H1 (cell line): ENCODE measurements at regions not wholly inside any gene's neighbourhood (a gene's known extent, or its start where the extent isn't known, plus 50 kb on each side); places are given as distances from the start of the nearest gene placed in this dataset.

Source experiments
- CTCF ChIA-PET: fragments of 300-600 bp; sonication (Branson Sonifier 250); formaldehyde crosslinking; loops from one replicate; lab custom pipeline; 2021; ENCODE audit not compliant: partially characterized antibody; lab: Charles Lee
- POLR2A ChIA-PET: fragments of 300-600 bp; sonication (Branson Sonifier 250); formaldehyde crosslinking; loops from one replicate; lab custom pipeline; 2021; ENCODE audit warnings: inconsistent platforms; ENCODE audit not compliant: partially characterized antibody; lab: Charles Lee
- DNase-seq, 2 experiments: peaks; one replicate each; pipeline versions ENCODE4 v3.0.0 to v3.0.0-alpha.2; 2010 to 2022; ENCODE audit warnings: low spot score in 2 of 2, low read depth in 1 of 2, mixed read lengths in 1 of 2
- FAIRE-seq: peaks from 2 replicates; lab custom pipeline; 2011; peaks lifted over from hg19 to GRCh38; lab: Jason Lieb, UNC
- H2AFZ ChIP-seq: 2 replicates; pipeline ENCODE4 v1.8.1; 2012; ENCODE audit warnings: low read length, inconsistent platforms
- H2AK5ac ChIP-seq: 2 replicates; pipeline ENCODE4 v1.6.1; 2013; ENCODE audit warnings: low read depth, low read length
- H2BK120ac ChIP-seq: replicated peaks from 2 replicates; pipeline ENCODE3; 2013; ENCODE audit warnings: low read depth, low read length, inconsistent platforms
- H2BK12ac ChIP-seq: 2 replicates; pipeline ENCODE4 v1.6.1; 2013; ENCODE audit warnings: low read depth, low read length
- H2BK15ac ChIP-seq: 2 replicates; pipeline ENCODE4 v1.6.1; 2013; ENCODE audit warnings: low read length
- H2BK20ac ChIP-seq: 2 replicates; pipeline ENCODE4 v1.6.1; 2013; ENCODE audit warnings: low read length
- H2BK5ac ChIP-seq: 2 replicates; pipeline ENCODE4 v1.6.1; 2013; ENCODE audit warnings: low read depth, low read length
- H3K14ac ChIP-seq: 2 replicates; pipeline ENCODE4 v1.6.1; 2013; ENCODE audit warnings: inconsistent platforms; ENCODE audit not compliant: insufficient read length
- H3K18ac ChIP-seq: 2 replicates; pipeline ENCODE4 v1.6.1; 2013; ENCODE audit warnings: low read length; ENCODE audit errors: extremely low read depth
- H3K23ac ChIP-seq: 2 replicates; pipeline ENCODE4 v1.6.1; 2013; ENCODE audit warnings: inconsistent platforms; ENCODE audit not compliant: insufficient read length
- H3K23me2 ChIP-seq: 2 replicates; pipeline ENCODE4 v1.6.1; 2013; ENCODE audit warnings: low read depth, low read length
- H3K27ac ChIP-seq: 2 replicates; pipeline ENCODE4 v1.6.1; 2011; ENCODE audit warnings: low read depth, low read length, inconsistent platforms
- H3K27me3 ChIP-seq, 4 experiments: replicated peaks in 1 of 4; 1 replicate in 1 of 4; 2 replicates in 3 of 4; pipeline versions ENCODE4 v1.6.1 to v1.8.1; 2011 to 2013; ENCODE audit warnings: low read length in 3 of 4, mild to moderate bottlenecking in 3 of 4, inconsistent platforms in 2 of 4, mixed read lengths in 2 of 4, moderate library complexity in 1 of 4; ENCODE audit not compliant: control insufficient read depth in 3 of 4, insufficient read depth in 3 of 4; ENCODE audit errors: extremely low read depth in 1 of 4
- H3K36me3 ChIP-seq, 4 experiments: 2 replicates each; pipeline versions ENCODE4 v1.6.1 to v1.8.1; 2011 to 2013; ENCODE audit warnings: mild to moderate bottlenecking in 4 of 4, low read length in 3 of 4, moderate library complexity in 2 of 4, control low read depth in 1 of 4, inconsistent platforms in 1 of 4; ENCODE audit not compliant: insufficient read depth in 4 of 4, control insufficient read depth in 2 of 4
- H3K4ac ChIP-seq: replicated peaks from 2 replicates; pipeline ENCODE3; 2013; ENCODE audit warnings: low read length, low read depth, mixed read lengths, inconsistent platforms; ENCODE audit not compliant: insufficient read length
- H3K4me1 ChIP-seq, 4 experiments: replicated peaks in 1 of 4; 1 replicate in 1 of 4; 2 replicates in 3 of 4; pipeline versions ENCODE4 v1.6.1 to v1.8.1; 2011 to 2013; ENCODE audit warnings: low read length in 3 of 4, inconsistent platforms in 2 of 4, mixed read lengths in 1 of 4; ENCODE audit not compliant: insufficient read depth in 4 of 4, control insufficient read depth in 3 of 4
- H3K4me2 ChIP-seq, 2 experiments: 2 replicates each; pipeline versions ENCODE4 v1.6.1 to v1.8.1; 2011 to 2013; ENCODE audit warnings: low read depth in 2 of 2, low read length in 2 of 2, control low read depth in 1 of 2, inconsistent platforms in 1 of 2, mild to moderate bottlenecking in 1 of 2; ENCODE audit not compliant: insufficient read depth in 1 of 2
- H3K4me3 ChIP-seq, 4 experiments: fragments of 200-600, 300-600 bp in 1 of 4; sonication (generic), shearing (Covaris generic), sonication (Bioruptor Twin) in 1 of 4; 2 replicates each; pipeline versions ENCODE4 v1.5.1 to v1.8.1; 2011 to 2016; ENCODE audit warnings: low read length in 4 of 4, low read depth in 3 of 4, control low read depth in 2 of 4, inconsistent platforms in 2 of 4, mild to moderate bottlenecking in 2 of 4, mixed read lengths in 1 of 4, moderate library complexity in 1 of 4; ENCODE audit not compliant: insufficient read depth in 2 of 4; ENCODE audit errors: extremely low read depth in 1 of 4
- H3K56ac ChIP-seq: replicated peaks from 2 replicates; pipeline ENCODE3; 2013; ENCODE audit warnings: low read depth, mild to moderate bottlenecking, mixed read lengths, low read length, inconsistent platforms; ENCODE audit not compliant: insufficient read length
- H3K79me1 ChIP-seq: 2 replicates; pipeline ENCODE4 v1.6.1; 2013; ENCODE audit warnings: low read depth, low read length, control low read depth
- H3K79me2 ChIP-seq, 2 experiments: 2 replicates each; pipeline versions ENCODE4 v1.6.1 to v1.8.1; 2012 to 2013; ENCODE audit warnings: low read length in 2 of 2, mild to moderate bottlenecking in 2 of 2, inconsistent platforms in 1 of 2; ENCODE audit not compliant: insufficient read depth in 2 of 2, control insufficient read depth in 1 of 2
- H3K9ac ChIP-seq, 4 experiments: replicated peaks in 1 of 4; 1 replicate in 1 of 4; 2 replicates in 3 of 4; pipeline versions ENCODE4 v1.6.1 to v1.8.1; 2011 to 2013; ENCODE audit warnings: low read depth in 3 of 4, low read length in 3 of 4, control low read depth in 2 of 4, mild to moderate bottlenecking in 2 of 4, moderate library complexity in 2 of 4, inconsistent platforms in 1 of 4; ENCODE audit errors: extremely low read depth in 1 of 4
- H3K9me3 ChIP-seq, 2 experiments: 2 replicates each; pipeline versions ENCODE4 v1.6.1 to v1.8.1; 2012 to 2013; ENCODE audit warnings: mild to moderate bottlenecking in 2 of 2, moderate library complexity in 2 of 2, control low read depth in 1 of 2, inconsistent platforms in 1 of 2, low read depth in 1 of 2, low read length in 1 of 2, mixed read lengths in 1 of 2; ENCODE audit not compliant: insufficient read depth in 2 of 2
- H4K20me1 ChIP-seq, 2 experiments: replicated peaks in 1 of 2; 2 replicates each; pipeline versions ENCODE3 to v1.8.1; 2011 to 2013; ENCODE audit warnings: inconsistent platforms in 2 of 2, low read length in 2 of 2, mild to moderate bottlenecking in 1 of 2; ENCODE audit not compliant: insufficient read depth in 2 of 2, control insufficient read depth in 1 of 2
- H4K5ac ChIP-seq: 2 replicates; pipeline ENCODE4 v1.6.1; 2013; ENCODE audit warnings: low read length, low read depth, mixed read lengths, inconsistent platforms; ENCODE audit not compliant: insufficient read length
- H4K8ac ChIP-seq: 2 replicates; pipeline ENCODE4 v1.8.0; 2013; ENCODE audit warnings: mild to moderate bottlenecking, moderate library complexity, low read length, inconsistent platforms; ENCODE audit not compliant: insufficient read depth; ENCODE audit errors: extremely low read depth
- H4K91ac ChIP-seq: replicated peaks from 2 replicates; pipeline ENCODE3; 2013; ENCODE audit warnings: low read length, mixed read lengths, inconsistent platforms; ENCODE audit not compliant: insufficient read length
- KDM5A ChIP-seq: fragments of 200-600 bp; IDR thresholded peaks from 2 replicates; pipeline ENCODE4 v1.7.1; 2012; ENCODE audit warnings: mild to moderate bottlenecking, low read length, inconsistent platforms, mixed read lengths
- POLR2AphosphoS5 ChIP-seq: IDR thresholded peaks from 2 replicates; pipeline ENCODE4 v1.6.1; 2011; ENCODE audit warnings: low read depth, low read length
- TAF1 ChIP-seq: IDR thresholded peaks from 2 replicates; pipeline ENCODE4 v1.6.1; 2011; ENCODE audit warnings: mild to moderate bottlenecking, low read depth, low read length
- WGBS, 2 experiments: shearing (Covaris generic) in 1 of 2; methylation state at CpG; one replicate each; pipeline versions ENCODE4 v1.1.6 to v1.1.7; 2013 to 2015; ENCODE audit warnings: low lambda C conversion rate in 2 of 2, mixed read lengths in 2 of 2, inconsistent platforms in 1 of 2, low coverage in 1 of 2, missing lambda C conversion rate in 1 of 2; ENCODE audit not compliant: insufficient replicate concordance in 2 of 2, insufficient coverage in 1 of 2, insufficient read length in 1 of 2; ENCODE audit errors: extremely low coverage in 1 of 2, missing lambda C conversion rate in 1 of 2; 5-methylcytosine and 5-hydroxymethylcytosine counted together
- TF ChIP-seq, protein P1 (sequence below): IDR thresholded peaks from 2 replicates; pipeline ENCODE4 v1.6.1; 2012; ENCODE audit warnings: inconsistent platforms

DNA sequence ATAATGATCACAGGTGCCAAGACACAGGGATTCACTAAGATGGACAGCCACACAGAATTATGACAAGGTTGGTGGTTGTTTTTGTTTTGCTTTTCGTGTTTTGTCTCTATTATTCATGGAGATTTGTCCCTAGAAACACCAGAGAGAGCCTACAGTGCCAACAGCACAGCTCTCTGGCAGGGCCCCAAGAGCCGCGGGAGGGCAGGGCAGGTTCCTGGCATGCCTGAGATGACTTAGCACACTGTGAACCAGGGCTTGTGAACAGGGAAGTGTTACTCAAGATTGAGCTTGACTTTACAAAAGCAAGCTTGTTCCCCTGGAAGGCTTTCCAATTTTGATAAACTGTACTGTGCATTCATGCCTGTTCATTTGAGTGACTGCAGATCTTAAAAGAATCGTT is 437.4 kb upstream of the SALL3 start:
- H2BK20ac ChIP-seq: no peak overlapping the region
- no peak overlapping the region for H3K4me2 ChIP-seq
- FAIRE-seq (no peak), DNase-seq (peak in 1 of 2 experiments; percentile 35)
- no peak overlapping the region for H2BK5ac ChIP-seq
- no peaks in the 10 kb centered on the region for H3K79me2 ChIP-seq
- H2AK5ac ChIP-seq: no peak overlapping the region
- H3K4ac ChIP-seq: no peak overlapping the region
- no peak overlapping the region for H4K91ac ChIP-seq
- no peak overlapping the region for H4K8ac ChIP-seq
- no peak overlapping the region for H2BK12ac ChIP-seq
- TF ChIP-seq, protein P1, sequence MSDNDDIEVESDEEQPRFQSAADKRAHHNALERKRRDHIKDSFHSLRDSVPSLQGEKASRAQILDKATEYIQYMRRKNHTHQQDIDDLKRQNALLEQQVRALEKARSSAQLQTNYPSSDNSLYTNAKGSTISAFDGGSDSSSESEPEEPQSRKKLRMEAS: 0 out of 2 replicates have a peak, but pooled peaks have one; percentile 34
- TF ChIP-seq KDM5A (no peak), POLR2AphosphoS5 (no peak), TAF1 (no peak)
- H2BK120ac ChIP-seq: no peak overlapping the region
- peaks cover 0 to 3% (median 0%) of the 10 kb centered on the region in 4 experiments; a peak in 1 of 7 replicates for H3K4me1 ChIP-seq
- no peak overlapping the region for H3K14ac ChIP-seq
- POLR2A ChIA-PET: no interaction called here
- no peak overlapping the region for H3K4me3 ChIP-seq
- H3K18ac ChIP-seq: no peak overlapping the region
- no peaks in the 10 kb centered on the region; a peak in 1 of 4 replicates for H3K9me3 ChIP-seq
- H4K5ac ChIP-seq: no peak overlapping the region
- 70% methylated on average over 4 of the region's 4 CpGs; no CpG with 5 or more reads in 1 of the 2 experiments for WGBS, 2 experiments
- no peak overlapping the region for H3K56ac ChIP-seq
- no peaks in the 10 kb centered on the region for H3K23me2 ChIP-seq
- CTCF ChIA-PET: interaction anchor here (0.7 kb wide), 1 partner anchor 596 kb away, joined by 3 read pairs; no protein-coding TSS in a partner anchor
- no peak overlapping the region for H3K27ac ChIP-seq
- H3K79me1 ChIP-seq: no peaks in the 10 kb centered on the region
- H3K9ac ChIP-seq: no peak overlapping the region
- no peak overlapping the region for H2BK15ac ChIP-seq
- H3K23ac ChIP-seq: no peak overlapping the region
- no peaks in the 10 kb centered on the region for H4K20me1 ChIP-seq
- H3K36me3 ChIP-seq: no peaks in the 10 kb centered on the region
- H3K27me3 ChIP-seq: no peaks in the 10 kb centered on the region
- 0 out of 2 replicates have a peak overlapping the region, but pooled peaks have one; percentile 49 for H2AFZ ChIP-seq
